ENCODE measurements at regions not wholly inside any gene's neighbourhood (a gene's known extent, or its start where the extent isn't known, plus 50 kb on each side); places are given as distances from the start of the nearest gene placed in this dataset.

GRCh38 chr12:34346372-34347034, 324.2 kb downstream of the ALG10 start:
- DNase-seq (ENCODE audit: low spot score): no peak

DNA sequence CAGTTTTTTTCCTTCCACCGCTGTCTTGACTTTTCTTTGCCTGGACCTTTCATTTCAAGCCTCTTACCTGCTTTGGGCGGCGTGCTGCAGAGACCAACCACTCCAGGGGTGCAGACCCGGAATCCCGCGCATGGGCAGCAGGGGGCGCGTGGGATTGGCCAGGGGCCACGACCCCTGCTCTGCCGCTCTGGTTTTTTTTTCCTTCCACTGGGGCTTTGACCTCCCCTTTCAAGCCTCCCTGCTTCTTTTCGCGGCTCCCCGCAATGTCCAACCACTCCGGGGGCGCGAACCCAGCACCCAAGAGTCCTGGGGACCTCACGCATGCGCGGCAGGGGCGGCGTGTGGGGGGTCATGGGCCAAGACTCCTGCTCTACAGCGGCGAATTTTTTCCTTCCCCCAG, 325.1 kb downstream of the ALG10 start:
- no peak for DNase-seq (ENCODE audit: low spot score)

DNA sequence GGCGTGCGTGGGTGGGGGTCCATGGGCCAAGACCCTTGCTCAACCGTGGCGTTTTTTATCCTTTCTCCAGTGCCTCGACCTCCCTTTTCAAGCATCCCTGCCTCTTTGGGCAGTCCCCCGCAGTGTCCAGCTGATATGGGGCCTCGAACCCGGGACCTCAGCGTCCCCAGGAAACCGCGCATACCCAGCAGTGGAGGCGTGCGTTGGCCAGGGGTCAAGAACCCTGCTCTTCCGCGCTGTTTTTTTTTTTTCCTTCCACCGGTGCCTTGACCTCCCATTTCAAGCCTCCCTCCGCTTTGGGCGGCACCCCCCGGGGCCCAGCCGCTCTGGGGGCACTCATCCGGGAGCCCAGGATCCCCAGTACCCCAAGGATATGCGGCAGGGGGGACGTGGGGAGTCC, 325.8 kb downstream of the ALG10 start:
- no peak for DNase-seq (ENCODE audit: low spot score)

- DNase-seq (ENCODE audit: low spot score): no peak
Measured at GRCh38 chr12:34348836-34349672, 326.8 kb downstream of the ALG10 start.

DNA sequence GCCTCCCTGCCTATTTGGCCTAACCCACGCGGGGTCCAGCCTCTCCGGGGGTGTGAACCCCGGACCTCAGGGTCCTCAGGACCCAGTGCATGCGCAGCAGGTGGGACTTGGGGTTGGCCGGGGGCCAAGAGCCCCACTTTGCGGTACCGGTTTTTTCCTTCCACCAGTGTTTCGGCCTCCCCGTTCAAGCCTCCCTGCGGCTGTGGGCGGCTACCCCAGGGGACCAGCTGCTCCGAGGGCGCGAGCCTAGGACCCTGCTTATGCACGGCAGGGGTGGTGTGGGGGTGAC, 327.3 kb downstream of the ALG10 start:
- DNase-seq (ENCODE audit: low spot score): no peak

GRCh38 chr12:34350092-34351041, 328.1 kb downstream of the ALG10 start:
- DNase-seq (ENCODE audit: low spot score): no peak

- no peak for DNase-seq (ENCODE audit: low spot score)
Measured at GRCh38 chr12:34352098-34352497, 329.8 kb downstream of the ALG10 start.

- DNase-seq (ENCODE audit: low spot score): no peak
Measured at GRCh38 chr12:34354239-34355200, 332.2 kb downstream of the ALG10 start.

DNA sequence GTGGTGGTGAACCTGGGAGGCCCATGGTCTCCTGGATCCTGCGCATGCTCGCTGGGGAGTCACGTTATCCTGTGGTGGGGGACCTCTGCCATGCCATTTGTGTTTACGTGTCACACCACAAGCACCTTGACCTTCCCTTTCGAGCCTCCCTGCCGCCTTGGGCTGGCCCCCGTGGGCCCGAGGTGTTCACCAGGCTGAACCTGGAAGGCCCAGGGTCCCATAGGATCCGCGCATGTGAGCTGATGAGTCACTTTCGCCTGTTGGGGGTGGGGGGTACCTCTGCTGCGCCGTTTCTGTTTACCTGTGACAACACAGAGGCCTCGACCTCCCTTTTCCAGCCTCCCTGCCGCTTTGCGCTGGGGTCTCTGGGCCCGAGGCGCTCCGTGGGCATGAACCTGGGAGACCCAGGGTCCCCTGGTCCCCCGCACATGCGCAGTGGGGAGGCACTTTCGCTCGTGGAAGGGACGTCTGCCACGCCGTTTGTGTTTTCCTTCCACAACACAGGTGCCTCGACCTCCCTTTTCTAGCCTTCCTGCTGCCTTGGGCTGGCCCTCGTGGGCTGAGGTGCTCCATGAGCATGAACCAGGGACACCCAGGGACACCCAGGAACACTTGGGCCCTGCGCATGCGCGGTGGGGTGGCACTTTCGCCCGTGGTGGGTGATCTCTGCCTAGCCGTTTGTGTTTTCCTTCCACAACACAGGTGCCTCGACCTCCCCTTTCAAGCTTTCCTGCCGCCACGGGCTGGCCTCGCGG, 334.1 kb downstream of the ALG10 start:
- DNase-seq (ENCODE audit: low spot score): no peak

GRCh38 chr12:34357791-34358190, 335.5 kb downstream of the ALG10 start:
- no peak for DNase-seq (ENCODE audit: low spot score)

DNA sequence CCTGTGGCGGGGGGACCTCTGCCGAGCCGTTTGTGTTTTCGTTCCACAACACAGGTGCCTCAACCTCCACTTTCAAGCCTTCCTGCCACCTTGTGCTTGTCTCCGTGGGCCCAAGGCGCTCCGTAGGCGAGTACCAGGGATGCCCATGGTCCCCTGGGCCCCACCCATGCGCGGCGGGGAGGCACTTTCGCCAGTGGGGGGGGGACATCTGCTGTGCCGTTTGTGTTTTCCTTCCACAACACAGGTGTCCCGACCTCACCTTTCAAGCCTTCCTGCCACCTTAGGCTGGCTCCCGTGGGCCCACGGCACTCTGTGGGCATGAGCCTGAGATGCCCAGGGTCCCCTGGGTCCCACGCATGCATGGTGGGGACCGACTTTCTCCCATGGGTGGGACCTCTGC, 335.9 kb downstream of the ALG10 start:
- no peak for DNase-seq (ENCODE audit: low spot score)

GRCh38 chr12:34361721-34362316, 339.5 kb downstream of the ALG10 start:
- no peak for DNase-seq (ENCODE audit: low spot score)

DNA sequence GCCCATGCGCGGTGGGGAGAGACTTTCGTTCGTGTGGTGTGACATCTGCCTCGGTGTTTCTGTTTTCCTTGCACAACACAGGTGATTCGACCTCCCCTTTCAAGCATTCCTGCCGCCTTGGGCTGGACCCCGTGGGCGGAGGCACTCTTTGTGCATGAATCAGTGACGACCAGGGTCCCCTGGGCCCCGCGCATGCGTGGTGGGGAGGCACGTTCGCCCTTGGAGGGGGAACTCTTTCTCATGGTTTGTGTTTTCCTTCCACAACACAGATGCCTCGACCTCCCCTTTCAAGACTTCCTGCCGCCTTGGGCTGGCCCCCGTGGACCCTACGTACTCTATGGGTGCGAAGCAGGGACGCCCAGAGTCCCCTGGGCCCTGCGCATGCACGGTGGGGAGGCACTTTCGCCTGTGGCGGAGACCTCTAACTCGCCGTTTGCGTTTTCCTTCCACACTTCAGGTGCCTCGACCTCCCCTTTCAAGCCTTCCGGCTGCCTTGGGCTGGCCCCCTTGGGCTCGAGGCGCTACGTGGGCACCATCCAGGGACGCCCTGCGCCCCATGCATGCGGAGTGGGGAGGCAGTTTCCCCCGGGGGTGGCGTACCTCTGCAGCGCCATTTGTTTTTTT, 340.9 kb downstream of the ALG10 start:
- DNase-seq (ENCODE audit: low spot score): no peak

GRCh38 chr12:34368079-34368478, 345.8 kb downstream of the ALG10 start:
- DNase-seq (ENCODE audit: low spot score): no peak

- DNase-seq (ENCODE audit: low spot score): no peak
Measured at GRCh38 chr12:34371050-34371449, 348.8 kb downstream of the ALG10 start.

DNA sequence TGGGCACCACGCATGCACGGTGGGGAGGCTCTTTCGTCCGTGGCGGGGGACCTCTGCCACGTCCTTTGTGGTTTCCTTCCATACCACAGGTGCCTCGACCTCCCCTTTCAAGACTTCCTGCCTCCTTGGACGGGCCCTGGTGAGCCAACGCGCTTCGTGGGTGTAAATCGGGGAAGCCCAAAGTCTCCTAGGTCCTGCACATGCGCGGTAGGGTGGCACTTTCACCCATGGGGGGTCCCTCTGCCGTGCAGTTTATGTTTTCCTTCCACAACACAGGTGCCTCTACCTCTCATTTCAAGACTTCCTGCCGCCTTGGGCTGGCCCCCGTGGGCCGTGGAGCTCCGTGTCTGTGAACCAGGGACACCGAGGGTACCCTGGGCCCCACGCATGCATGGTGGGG, 349.7 kb downstream of the ALG10 start:
- DNase-seq (ENCODE audit: low spot score): no peak

DNA sequence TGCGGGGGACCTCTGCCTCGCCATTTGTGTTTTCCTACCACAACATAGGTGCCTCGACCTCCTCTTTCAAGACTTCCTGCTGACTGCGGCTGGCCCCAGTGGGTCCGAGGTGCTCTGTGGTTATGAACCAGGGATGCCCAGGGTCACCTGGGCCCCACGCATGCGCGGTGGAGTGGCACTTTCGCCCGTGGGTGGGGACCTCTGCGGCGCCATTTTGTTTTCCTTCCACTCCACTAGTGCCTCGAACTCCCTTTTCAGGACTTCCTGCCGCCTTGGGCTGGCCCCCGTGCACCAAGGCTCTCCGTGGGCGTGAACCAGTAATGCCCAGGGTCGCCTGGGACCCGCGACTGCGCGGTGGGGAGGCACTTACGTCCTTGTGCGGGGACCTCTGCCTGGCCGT, 351.6 kb downstream of the ALG10 start:
- no peak for DNase-seq (ENCODE audit: low spot score)

GRCh38 chr12:34376133-34376799, 354.0 kb downstream of the ALG10 start:
- no peak for DNase-seq (ENCODE audit: low spot score)

All from activated CD4-positive, alpha-beta T cell treated with anti-CD3 and anti-CD28 coated beads, Interleukin-2, Interleukin-4, amounts not matched to agents 100 ng/mL and 50 ng/mL, durations not matched to agents 16 hours and 8 hours (primary cell).